Testis (tissue), 2 donors: ENCODE measurements at regions not wholly inside any gene's neighbourhood (a gene's known extent, or its start where the extent isn't known, plus 50 kb on each side); places are given as distances from the start of the nearest gene placed in this dataset.

Source experiments
- DNase-seq: peaks from one replicate; pipeline ENCODE4 v3.0.0-alpha.2; 2019
- H3K27ac ChIP-seq, 2 donors: fragments of 200-600 bp; sonication (generic); one replicate each; pipeline ENCODE4 v1.5.1; 2019
- H3K27me3 ChIP-seq: fragments of 200-600 bp; sonication (generic); one replicate; pipeline ENCODE4 v1.5.1; 2019
- H3K36me3 ChIP-seq: fragments of 200-600 bp; sonication (generic); one replicate; pipeline ENCODE4 v1.5.1; 2017; ENCODE audit warnings: low read depth; ENCODE audit errors: missing control alignments
- H3K4me1 ChIP-seq: fragments of 200-600 bp; sonication (generic); one replicate; pipeline ENCODE4 v1.5.1; 2019
- H3K4me3 ChIP-seq, 2 donors: fragments of 200-600 bp; sonication (generic); one replicate each; pipeline ENCODE4 v1.5.1; 2017 to 2019
- H3K9me3 ChIP-seq: fragments of 200-600 bp; sonication (generic); one replicate; pipeline ENCODE4 v1.5.1; 2017
- POLR2A ChIP-seq: fragments of 450-650 bp; IDR thresholded peaks from one replicate; pipeline ENCODE4 v1.6.1; 2017; ENCODE audit warnings: antibody characterized with exemption, mild to moderate bottlenecking, moderate library complexity
- WGBS, 2 donors: methylation state at CpG; one replicate each; pipeline ENCODE4 v1.1.5; 2018; 5-methylcytosine and 5-hydroxymethylcytosine counted together
- intact Hi-C: fragments of 100-400 bp; cut with DNase I; formaldehyde crosslinking; loops from one replicate; pipeline ENCODE4 v1.15.1; 2023; ENCODE audit warnings: low total_unique reads
- TF ChIP-seq, protein P1 (sequence below), 3 experiments: fragments of 450-650 bp in 2 of 3; fragments of 200-600 bp in 1 of 3; sonication (generic) in 1 of 3; IDR thresholded peaks; one replicate each; pipeline ENCODE4 v1.5.1; 2016 to 2019; ENCODE audit warnings: antibody characterized with exemption in 3 of 3, mild to moderate bottlenecking in 2 of 3, moderate library complexity in 1 of 3

DNA sequence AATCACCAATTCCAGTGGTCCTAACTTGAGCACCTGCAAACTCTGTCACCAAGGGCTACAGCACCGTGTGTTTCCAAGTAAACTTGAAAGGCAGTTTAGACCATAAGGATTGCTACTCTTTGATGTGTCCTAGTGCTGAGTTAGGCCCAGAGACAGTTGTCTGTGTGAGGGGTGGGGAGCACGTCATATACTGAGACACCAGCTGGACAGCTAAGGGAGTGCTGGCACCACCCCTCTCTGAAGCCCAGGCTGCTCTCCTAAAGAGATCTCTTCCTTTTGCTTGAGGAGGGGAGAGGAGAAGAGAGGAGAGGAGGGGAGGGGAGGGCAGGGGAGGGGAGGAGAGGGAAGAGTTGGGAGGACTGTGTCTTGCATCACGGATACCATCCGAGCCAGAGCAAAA, 218.7 kb upstream of the TACR3 start:
- Histone ChIP-seq H3K27me3 (no peaks in the 10 kb centered on the region), H3K4me3 (no peak overlapping the region), H3K9me3 (no peaks in the 10 kb centered on the region), H3K36me3 (no peaks in the 10 kb centered on the region), H3K4me1 (no peaks in the 10 kb centered on the region), H3K27ac (no peak overlapping the region)
- TF ChIP-seq POLR2A = no peak
- TF ChIP-seq, protein P1, sequence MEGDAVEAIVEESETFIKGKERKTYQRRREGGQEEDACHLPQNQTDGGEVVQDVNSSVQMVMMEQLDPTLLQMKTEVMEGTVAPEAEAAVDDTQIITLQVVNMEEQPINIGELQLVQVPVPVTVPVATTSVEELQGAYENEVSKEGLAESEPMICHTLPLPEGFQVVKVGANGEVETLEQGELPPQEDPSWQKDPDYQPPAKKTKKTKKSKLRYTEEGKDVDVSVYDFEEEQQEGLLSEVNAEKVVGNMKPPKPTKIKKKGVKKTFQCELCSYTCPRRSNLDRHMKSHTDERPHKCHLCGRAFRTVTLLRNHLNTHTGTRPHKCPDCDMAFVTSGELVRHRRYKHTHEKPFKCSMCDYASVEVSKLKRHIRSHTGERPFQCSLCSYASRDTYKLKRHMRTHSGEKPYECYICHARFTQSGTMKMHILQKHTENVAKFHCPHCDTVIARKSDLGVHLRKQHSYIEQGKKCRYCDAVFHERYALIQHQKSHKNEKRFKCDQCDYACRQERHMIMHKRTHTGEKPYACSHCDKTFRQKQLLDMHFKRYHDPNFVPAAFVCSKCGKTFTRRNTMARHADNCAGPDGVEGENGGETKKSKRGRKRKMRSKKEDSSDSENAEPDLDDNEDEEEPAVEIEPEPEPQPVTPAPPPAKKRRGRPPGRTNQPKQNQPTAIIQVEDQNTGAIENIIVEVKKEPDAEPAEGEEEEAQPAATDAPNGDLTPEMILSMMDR (IDR thresholded peaks at IDR 0.05) = no peak
- intact Hi-C loops = no loop called here
- no peak for DNase-seq
- WGBS, 2 donors = 79 to 90% methylated on average over 4 of the region's 4 CpGs

DNA sequence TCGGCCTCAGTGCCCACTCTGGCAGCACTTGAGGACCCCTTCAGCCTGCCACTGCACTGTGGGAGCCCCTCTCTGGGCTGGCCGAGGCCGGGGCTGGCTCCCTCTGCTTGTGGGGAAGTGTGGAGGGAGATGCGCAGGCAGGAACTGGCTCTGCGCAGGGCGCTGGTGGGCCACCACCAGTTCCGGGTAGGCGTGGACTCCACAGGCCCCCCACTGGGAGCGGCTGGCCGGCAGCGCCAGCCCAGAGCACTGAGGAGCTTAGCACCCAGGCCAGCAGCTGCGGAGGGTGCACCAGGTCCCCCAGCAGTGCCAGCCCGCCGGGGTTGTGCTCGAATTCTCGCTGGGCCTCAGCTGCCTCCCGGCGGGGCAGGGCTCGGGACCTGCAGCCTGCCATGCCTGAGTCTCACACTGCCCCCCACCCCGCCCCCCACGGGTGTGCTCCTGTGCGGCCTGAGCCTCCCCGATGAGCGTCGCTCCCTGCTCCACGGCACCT, 216.9 kb upstream of the TACR3 start:
- no peak for DNase-seq
- H3K4me3 ChIP-seq = no peak overlapping the region
- no peaks in the 10 kb centered on the region for H3K36me3 ChIP-seq
- H3K9me3 ChIP-seq = no peaks in the 10 kb centered on the region
- intact Hi-C loops = no loop called here
- H3K27ac ChIP-seq = no peak overlapping the region
- no peaks in the 10 kb centered on the region for H3K27me3 ChIP-seq
- no peak for TF ChIP-seq POLR2A
- TF ChIP-seq, protein P1 (IDR thresholded peaks at IDR 0.05) = no peak
- no peaks in the 10 kb centered on the region for H3K4me1 ChIP-seq
- WGBS, 2 donors = 78 to 95% methylated on average over 11 to 26 of the region's 26 CpGs

DNA sequence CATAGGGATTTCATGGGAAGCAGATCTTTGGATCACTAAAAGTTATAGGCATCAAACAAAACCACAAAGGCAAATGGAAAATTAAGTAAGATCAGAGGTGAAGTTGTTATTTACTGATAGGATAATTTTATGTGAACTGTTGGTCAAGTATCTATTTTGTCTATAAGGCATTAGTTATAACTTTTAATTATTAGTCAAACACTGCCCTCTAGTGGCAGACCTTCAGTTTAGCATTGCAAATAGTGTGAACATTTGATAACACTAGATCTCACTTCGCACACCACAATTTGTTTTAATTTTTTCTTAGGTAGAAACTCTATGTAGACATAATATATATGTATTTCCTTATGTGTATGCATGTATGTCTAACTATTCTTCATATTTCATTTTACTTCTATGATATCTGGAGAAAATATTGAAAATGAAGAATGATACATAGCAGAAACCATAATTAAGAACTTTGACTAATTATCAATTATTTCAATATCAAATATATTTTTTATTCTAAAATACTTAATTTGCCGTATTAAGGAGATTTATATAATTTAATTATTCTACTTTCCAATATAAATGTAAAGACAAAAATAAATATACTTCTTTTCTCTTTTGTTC, 214.5 kb upstream of the TACR3 start:
- no peak overlapping the region for H3K27ac ChIP-seq
- no peaks in the 10 kb centered on the region for H3K36me3 ChIP-seq
- TF ChIP-seq, protein P1 (IDR thresholded peaks at IDR 0.05) = peak; percentile 42 to 94 (median 42)
- TF ChIP-seq POLR2A = no peak
- intact Hi-C loops = no loop called here
- no peaks in the 10 kb centered on the region for H3K27me3 ChIP-seq
- 35 to 48% methylated on average over 2 of the region's 2 CpGs for WGBS, 2 donors
- no peaks in the 10 kb centered on the region for H3K4me1 ChIP-seq
- DNase-seq = peak; percentile 52
- H3K4me3 ChIP-seq = no peak overlapping the region
- no peaks in the 10 kb centered on the region for H3K9me3 ChIP-seq

DNA sequence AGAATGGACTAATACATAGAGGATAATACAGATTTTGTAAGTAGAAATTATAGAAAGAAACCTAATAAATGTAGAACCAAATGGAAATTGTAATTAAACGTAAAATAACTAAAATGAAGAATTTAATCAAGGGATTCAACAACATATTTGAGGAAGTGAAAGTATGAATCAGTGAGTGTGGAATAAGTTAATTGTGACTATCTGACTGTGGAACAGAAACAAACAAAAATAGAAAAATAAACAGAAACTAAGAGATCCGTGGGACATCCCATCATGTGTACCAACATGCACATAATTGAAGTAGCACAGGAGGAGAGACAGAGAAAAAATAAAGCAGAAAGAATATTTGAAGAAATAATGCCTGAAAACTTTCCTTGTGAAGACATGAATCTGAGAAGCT, 208.6 kb upstream of the TACR3 start:
- Histone ChIP-seq H3K4me1 (no peaks in the 10 kb centered on the region), H3K27ac (no peak overlapping the region), H3K9me3 (no peaks in the 10 kb centered on the region), H3K36me3 (no peaks in the 10 kb centered on the region), H3K4me3 (no peak overlapping the region), H3K27me3 (no peaks in the 10 kb centered on the region)
- no peak for DNase-seq
- intact Hi-C loops = no loop called here
- no peak for TF ChIP-seq POLR2A
- TF ChIP-seq, protein P1 (IDR thresholded peaks at IDR 0.05) = no peak
- 78 to 84% methylated on average over 2 of the region's 2 CpGs for WGBS, 2 donors

DNA sequence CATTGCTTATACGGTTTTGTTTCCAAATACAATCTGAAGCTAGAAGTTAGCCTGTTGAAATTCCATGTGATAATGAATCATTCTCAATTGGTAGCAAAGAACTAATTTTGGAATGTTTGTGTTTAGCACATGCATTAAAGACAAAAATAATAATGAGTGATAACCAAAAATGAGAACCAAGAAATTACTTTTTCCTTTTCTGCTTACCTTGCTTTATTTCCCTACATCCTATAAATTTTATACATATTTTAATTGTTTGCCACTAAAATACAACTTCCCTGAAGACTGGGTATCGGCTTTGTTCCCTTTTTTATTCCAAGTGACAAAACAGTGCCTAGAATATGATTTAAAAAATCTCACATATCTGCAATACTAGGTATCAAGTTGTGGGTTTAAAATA, 203.8 kb upstream of the TACR3 start:
- no peaks in the 10 kb centered on the region for H3K9me3 ChIP-seq
- intact Hi-C loops = no loop called here
- DNase-seq = no peak
- TF ChIP-seq, protein P1 (IDR thresholded peaks at IDR 0.05) = no peak
- TF ChIP-seq POLR2A = no peak
- no peak overlapping the region for H3K4me3 ChIP-seq
- H3K27ac ChIP-seq = no peak overlapping the region
- no peaks in the 10 kb centered on the region for H3K27me3 ChIP-seq
- 80 to 90% methylated on average over 2 of the region's 2 CpGs for WGBS, 2 donors
- no peaks in the 10 kb centered on the region for H3K4me1 ChIP-seq
- no peaks in the 10 kb centered on the region for H3K36me3 ChIP-seq
